Caco-2 (cell line): ENCODE measurements at regions not wholly inside any gene's neighbourhood (a gene's known extent, or its start where the extent isn't known, plus 50 kb on each side); places are given as distances from the start of the nearest gene placed in this dataset.

ENCODE experiments used
- BruUV-seq: library from RNA; stranded (reverse); fragments of 400-500 nt; replicated peaks from 2 replicates; lab custom pipeline; 2021; lab: Mats Ljungman, UMichigan
- CTCF ChIA-PET: fragments of 300-600 bp; sonication (Branson Sonifier 250); formaldehyde crosslinking; loops from one replicate; lab custom pipeline; 2022; ENCODE audit warnings: antibody characterized with exemption; lab: Charles Lee
- POLR2A ChIA-PET: fragments of 300-600 bp; sonication (Branson Sonifier 250); formaldehyde crosslinking; loops from one replicate; lab custom pipeline; 2022; ENCODE audit warnings: antibody characterized with exemption; lab: Charles Lee
- DNase-seq, 2 experiments: peaks; one replicate each; pipeline versions ENCODE4 v3.0.0 to v3.0.0-alpha.2; 2020 to 2022
- H3K27me3 ChIP-seq: replicated peaks from 2 replicates; pipeline ENCODE4 v1.6.0; 2011; ENCODE audit warnings: low read length; ENCODE audit not compliant: control insufficient read depth, insufficient read depth
- H3K36me3 ChIP-seq: 2 replicates; pipeline ENCODE4 v1.5.1; 2011; ENCODE audit warnings: low read length; ENCODE audit not compliant: control insufficient read depth, insufficient read depth
- H3K4me1 ChIP-seq: fragments of 250-450 bp; sonication (Bioruptor Pico); 2 replicates; pipeline ENCODE4 v1.5.1; 2020; ENCODE audit warnings: mild to moderate bottlenecking
- H3K4me3 ChIP-seq: 2 replicates; pipeline ENCODE4 v1.5.1; 2011; ENCODE audit warnings: low read depth, mild to moderate bottlenecking, control low read depth, low read length
- H3K9me3 ChIP-seq: fragments of 250-450 bp; sonication (Bioruptor Pico); 2 replicates; pipeline ENCODE4 v1.5.1; 2020; ENCODE audit warnings: mild to moderate bottlenecking, moderate library complexity
- H3K27ac Mint-ChIP-seq: one replicate; pipeline ENCODE4 v1.8.0; 2022; ENCODE audit warnings: mixed read lengths; ENCODE audit not compliant: unreplicated experiment
- H3K27me3 Mint-ChIP-seq: one replicate; pipeline ENCODE4 v1.8.0; 2022; ENCODE audit warnings: mixed read lengths; ENCODE audit not compliant: insufficient read depth, unreplicated experiment
- H3K36me3 Mint-ChIP-seq: one replicate; pipeline ENCODE4 v1.8.0; 2022; ENCODE audit warnings: mild to moderate bottlenecking, mixed read lengths; ENCODE audit not compliant: insufficient read depth, unreplicated experiment
- H3K4me1 Mint-ChIP-seq: one replicate; pipeline ENCODE4 v1.8.0; 2022; ENCODE audit warnings: low read depth, mixed read lengths; ENCODE audit not compliant: unreplicated experiment
- H3K4me3 Mint-ChIP-seq: one replicate; pipeline ENCODE4 v1.8.0; 2022; ENCODE audit warnings: mild to moderate bottlenecking, moderate library complexity, mixed read lengths; ENCODE audit not compliant: unreplicated experiment
- H3K9me3 Mint-ChIP-seq: one replicate; pipeline ENCODE4 v1.8.0; 2022; ENCODE audit warnings: mixed read lengths; ENCODE audit not compliant: unreplicated experiment
- intact Hi-C: fragments of 100-400 bp; cut with micrococcal nuclease; formaldehyde crosslinking; loops from one replicate; pipeline ENCODE4 v1.10.0; 2022; ENCODE audit not compliant: unreplicated experiment
- TF ChIP-seq, protein P1 (sequence below), 2 experiments: fragments of 200-600 bp in 1 of 2; IDR thresholded peaks; 1 replicate in 1 of 2; 2 replicates in 1 of 2; pipeline versions ENCODE4 v1.5.1 to v1.8.0; 2011 to 2022; ENCODE audit warnings: antibody characterized with exemption in 1 of 2, control low read depth in 1 of 2, inconsistent platforms in 1 of 2, low read depth in 1 of 2, low read length in 1 of 2, mild to moderate bottlenecking in 1 of 2, moderate library complexity in 1 of 2; ENCODE audit not compliant: insufficient read depth in 1 of 2, severe bottlenecking in 1 of 2, unreplicated experiment in 1 of 2

GRCh38 chr2:29991086-29991485 lies 69.7 kb upstream of the ALK start:
- Histone ChIP-seq H3K36me3 (no peaks in the 10 kb centered on the region), H3K9me3 (no peaks in the 10 kb centered on the region), H3K4me3 (no peak overlapping the region), H3K4me1 (0 out of 2 replicates have a peak, but pooled peaks cover 3% of the 10 kb centered on the region), H3K27me3 (no peaks in the 10 kb centered on the region)
- no peak overlapping the region for H3K27ac Mint-ChIP-seq
- H3K36me3 Mint-ChIP-seq, result no peaks in the 10 kb centered on the region
- intact Hi-C loops, result no loop called here
- no peak for DNase-seq
- POLR2A ChIA-PET, result no interaction called here
- H3K4me3 Mint-ChIP-seq, result no peak overlapping the region
- no peaks in the 10 kb centered on the region for H3K27me3 Mint-ChIP-seq
- TF ChIP-seq, protein P1, sequence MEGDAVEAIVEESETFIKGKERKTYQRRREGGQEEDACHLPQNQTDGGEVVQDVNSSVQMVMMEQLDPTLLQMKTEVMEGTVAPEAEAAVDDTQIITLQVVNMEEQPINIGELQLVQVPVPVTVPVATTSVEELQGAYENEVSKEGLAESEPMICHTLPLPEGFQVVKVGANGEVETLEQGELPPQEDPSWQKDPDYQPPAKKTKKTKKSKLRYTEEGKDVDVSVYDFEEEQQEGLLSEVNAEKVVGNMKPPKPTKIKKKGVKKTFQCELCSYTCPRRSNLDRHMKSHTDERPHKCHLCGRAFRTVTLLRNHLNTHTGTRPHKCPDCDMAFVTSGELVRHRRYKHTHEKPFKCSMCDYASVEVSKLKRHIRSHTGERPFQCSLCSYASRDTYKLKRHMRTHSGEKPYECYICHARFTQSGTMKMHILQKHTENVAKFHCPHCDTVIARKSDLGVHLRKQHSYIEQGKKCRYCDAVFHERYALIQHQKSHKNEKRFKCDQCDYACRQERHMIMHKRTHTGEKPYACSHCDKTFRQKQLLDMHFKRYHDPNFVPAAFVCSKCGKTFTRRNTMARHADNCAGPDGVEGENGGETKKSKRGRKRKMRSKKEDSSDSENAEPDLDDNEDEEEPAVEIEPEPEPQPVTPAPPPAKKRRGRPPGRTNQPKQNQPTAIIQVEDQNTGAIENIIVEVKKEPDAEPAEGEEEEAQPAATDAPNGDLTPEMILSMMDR (IDR thresholded peaks at IDR 0.05; ENCODE audit: insufficient read depth in 1 of 2, low read depth in 1 of 2, low read length in 1 of 2, severe bottlenecking in 1 of 2, unreplicated experiment in 1 of 2), result no peak
- no peaks in the 10 kb centered on the region for H3K9me3 Mint-ChIP-seq
- CTCF ChIA-PET, result interaction anchor here (0.7 kb wide), 1 partner anchor 113 kb away, joined by 3 read pairs; no protein-coding TSS in a partner anchor
- BruUV-seq, result no TSS peak
- H3K4me1 Mint-ChIP-seq, result no peaks in the 10 kb centered on the region

DNA sequence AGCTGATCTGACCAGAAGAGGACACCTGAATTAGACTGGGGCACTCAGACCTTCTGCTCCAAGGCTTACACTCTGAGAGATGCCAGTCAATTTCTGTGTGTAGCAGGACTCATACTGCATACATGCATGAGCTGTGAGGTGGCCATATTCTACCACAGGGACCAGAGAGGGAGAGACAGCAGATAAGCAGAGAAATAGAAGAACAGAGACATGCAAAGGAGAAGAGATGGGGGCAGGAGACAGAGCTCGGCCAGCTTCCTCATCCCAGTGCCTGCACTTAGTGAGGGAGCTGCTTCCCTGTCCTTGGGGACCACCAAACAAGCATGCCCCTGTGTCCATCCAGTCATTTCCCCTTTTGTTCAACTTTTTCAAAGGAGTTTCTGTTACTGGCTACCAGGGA lies 73.9 kb upstream of the ALK start:
- no peak for DNase-seq
- Histone ChIP-seq H3K4me1 (0 out of 2 replicates have a peak, but pooled peaks cover 3% of the 10 kb centered on the region), H3K9me3 (no peaks in the 10 kb centered on the region), H3K36me3 (no peaks in the 10 kb centered on the region), H3K4me3 (no peak overlapping the region), H3K27me3 (no peaks in the 10 kb centered on the region)
- H3K36me3 Mint-ChIP-seq, result no peaks in the 10 kb centered on the region
- peaks cover 9% of the 10 kb centered on the region for H3K9me3 Mint-ChIP-seq
- H3K4me3 Mint-ChIP-seq, result no peak overlapping the region
- intact Hi-C loops, result no loop called here
- ChIA-PET POLR2A (no interaction called here), CTCF (no interaction called here)
- no TSS peak for BruUV-seq
- peaks cover 6% of the 10 kb centered on the region for H3K27me3 Mint-ChIP-seq
- TF ChIP-seq, protein P1 (IDR thresholded peaks at IDR 0.05; ENCODE audit: insufficient read depth in 1 of 2, low read depth in 1 of 2, low read length in 1 of 2, severe bottlenecking in 1 of 2, unreplicated experiment in 1 of 2), result no peak
- no peak overlapping the region for H3K27ac Mint-ChIP-seq
- no peaks in the 10 kb centered on the region for H3K4me1 Mint-ChIP-seq

- Mint-ChIP-seq H3K27me3 (peaks cover 11% of the 10 kb centered on the region), H3K36me3 (no peaks in the 10 kb centered on the region)
- H3K4me1 ChIP-seq, result no peaks in the 10 kb centered on the region
Observed at GRCh38 chr2:30003128-30003527, 81.7 kb upstream of the ALK start.

More at GRCh38 chr2:30003128-30003527, 81.7 kb upstream of the ALK start:
- Histone ChIP-seq H3K9me3 (no peaks in the 10 kb centered on the region), H3K4me3 (no peak overlapping the region), H3K27me3 (no peaks in the 10 kb centered on the region), H3K36me3 (no peaks in the 10 kb centered on the region)
- Mint-ChIP-seq H3K9me3 (peaks cover 9% of the 10 kb centered on the region), H3K4me3 (no peak overlapping the region), H3K27ac (no peak overlapping the region), H3K4me1 (no peaks in the 10 kb centered on the region)
- CTCF ChIA-PET, result no interaction called here
- no TSS peak for BruUV-seq
- TF ChIP-seq, protein P1 (IDR thresholded peaks at IDR 0.05; ENCODE audit: insufficient read depth in 1 of 2, low read depth in 1 of 2, low read length in 1 of 2, severe bottlenecking in 1 of 2, unreplicated experiment in 1 of 2), result no peak
- POLR2A ChIA-PET, result no interaction called here
- intact Hi-C loops, result no loop called here
- no peak for DNase-seq
